ENCODE measurements at regions not wholly inside any gene's neighbourhood (a gene's known extent, or its start where the extent isn't known, plus 50 kb on each side); places are given as distances from the start of the nearest gene placed in this dataset.
A peak's percentile ranks its signal among the peaks of the same experiment; 100 is the strongest.

DNA sequence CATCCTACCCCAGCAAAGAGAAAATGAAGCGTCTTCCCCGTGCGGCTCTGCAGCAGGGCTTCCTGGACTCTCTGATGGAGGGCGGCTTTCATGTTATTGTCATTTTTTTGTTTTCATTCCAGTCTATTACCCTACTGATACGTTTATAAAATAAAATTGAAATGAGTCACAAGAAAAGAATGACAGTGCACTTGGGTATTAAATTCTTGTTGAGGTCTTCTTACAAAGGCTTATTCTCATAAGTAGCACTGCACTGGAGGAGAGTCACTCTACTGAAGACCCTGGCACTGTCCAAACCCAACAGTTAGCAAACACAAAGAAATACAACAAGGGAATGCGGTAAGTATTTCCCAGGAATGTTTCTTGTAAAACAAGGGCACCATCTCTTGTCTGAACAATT is 379.3 kb downstream of the MAFB start:
- no peak for ATAC-seq
- no peak for DNase-seq (ENCODE audit: low spot score)
- intact Hi-C loops (cut with DNase I), result no loop called here

DNA sequence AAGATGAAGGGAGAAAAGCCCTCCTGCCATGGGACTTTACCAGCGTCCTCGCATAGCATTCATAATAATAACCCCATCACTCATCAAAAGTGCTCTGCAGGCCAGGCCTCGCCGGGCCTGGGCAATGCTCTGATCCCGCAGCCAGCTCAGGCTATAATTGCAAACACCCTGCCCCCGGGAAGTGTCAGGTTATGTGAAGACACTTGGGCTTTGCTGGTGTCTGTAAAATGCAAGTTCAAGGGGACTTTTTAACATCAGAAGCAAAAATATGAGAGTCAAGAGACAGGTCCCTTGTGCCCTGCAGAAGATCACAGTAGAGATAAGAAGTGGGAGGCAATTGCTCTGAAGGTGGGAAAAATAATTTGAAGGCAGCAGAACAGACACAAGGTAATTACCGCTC is 381.0 kb downstream of the MAFB start:
- DNase-seq (ENCODE audit: low spot score), result no peak
- intact Hi-C loops (cut with DNase I), result no loop called here
- ATAC-seq, result no peak

DNA sequence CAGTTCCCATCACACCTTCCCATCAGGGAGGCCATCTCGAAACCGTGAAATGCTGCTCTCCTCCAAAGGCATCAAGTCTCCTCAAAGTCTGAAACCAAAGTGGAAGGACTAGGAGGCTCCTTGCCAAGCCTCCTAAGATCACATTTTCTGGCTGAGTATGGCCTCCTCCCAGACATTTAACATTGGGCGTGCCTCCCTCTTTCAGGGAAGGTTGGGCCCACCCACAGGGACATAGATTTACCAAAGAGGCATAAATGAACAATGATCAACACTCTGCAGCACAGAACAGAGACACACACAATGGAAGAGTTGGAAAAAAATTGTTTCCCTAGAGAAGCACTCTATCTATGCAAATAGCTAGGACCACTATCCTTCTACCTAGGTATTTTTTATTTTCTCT is 381.8 kb downstream of the MAFB start:
- ATAC-seq (no peak), DNase-seq (ENCODE audit: low spot score) (no peak)
- intact Hi-C loops (cut with DNase I), result no loop called here

DNA sequence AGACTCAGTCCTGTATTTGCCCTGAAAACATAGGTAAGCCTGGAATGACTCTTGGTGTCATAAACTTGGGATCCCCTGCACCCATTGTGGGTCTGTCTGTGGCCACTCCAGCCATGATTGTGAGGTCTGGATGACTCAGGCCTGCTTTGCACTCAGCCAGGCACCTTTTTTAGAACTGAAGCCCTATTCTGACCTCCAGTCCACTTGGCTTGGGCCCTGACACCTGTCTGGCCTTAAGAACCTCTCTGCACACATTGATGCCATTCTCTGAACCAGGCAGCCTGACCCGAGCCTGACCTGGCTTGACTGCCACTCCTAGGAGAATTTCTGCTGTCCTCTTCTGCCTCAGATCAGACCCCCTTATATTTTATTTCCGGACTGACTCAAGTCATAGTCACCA is 383.7 kb downstream of the MAFB start:
- intact Hi-C loops (cut with DNase I), result no loop called here
- ATAC-seq (no peak), DNase-seq (ENCODE audit: low spot score) (no peak)

DNA sequence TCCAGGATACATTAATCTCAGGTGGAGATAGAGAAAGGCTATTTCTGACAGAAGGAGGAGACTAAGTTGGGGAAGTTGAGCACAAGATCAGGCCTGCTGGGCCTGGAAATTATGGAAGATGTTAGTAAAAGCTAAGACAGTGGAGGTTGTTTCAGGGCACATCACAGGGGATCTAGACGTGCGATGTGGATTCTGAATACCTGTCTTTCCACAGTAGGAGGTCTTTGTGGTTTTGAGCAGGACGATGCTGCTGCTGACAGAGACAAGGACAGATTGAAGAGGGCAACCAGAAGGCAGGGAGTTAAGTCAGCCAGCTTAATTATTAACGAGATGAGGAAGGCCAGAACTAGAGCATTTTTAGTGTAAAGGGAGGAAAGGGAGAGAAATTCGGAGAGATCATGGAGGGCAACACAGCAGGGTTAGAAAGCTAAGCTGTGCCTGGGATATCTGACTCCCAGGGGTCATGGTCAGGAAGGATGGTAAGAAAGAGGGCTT is 384.9 kb downstream of the MAFB start:
- no peak for ATAC-seq
- intact Hi-C loops (cut with DNase I), result no loop called here

DNA sequence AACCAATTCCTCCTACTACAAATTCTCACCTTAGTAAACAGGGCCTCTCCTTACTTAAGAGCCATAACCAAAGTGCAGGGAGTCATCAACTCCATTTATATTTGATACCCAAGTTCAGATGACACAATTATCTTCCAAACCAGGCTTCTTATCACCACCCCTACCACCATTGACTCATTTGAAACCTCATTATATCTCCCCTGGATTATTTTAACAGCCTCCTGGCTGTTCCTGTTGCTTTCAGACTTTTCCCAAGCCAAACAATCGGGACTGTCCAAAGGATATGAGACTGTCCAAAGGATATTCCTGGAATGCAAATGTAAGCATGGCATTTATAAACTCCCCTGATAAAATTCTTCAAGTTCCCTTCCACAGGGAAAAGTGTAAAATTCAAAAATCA is 394.3 kb downstream of the MAFB start:
- DNase-seq (ENCODE audit: low spot score) (no peak), ATAC-seq (no peak)
- intact Hi-C loops (cut with DNase I), result no loop called here

More for the DNA sequence above, 384.9 kb downstream of the MAFB start:
- DNase-seq (ENCODE audit: low spot score), result no peak

DNA sequence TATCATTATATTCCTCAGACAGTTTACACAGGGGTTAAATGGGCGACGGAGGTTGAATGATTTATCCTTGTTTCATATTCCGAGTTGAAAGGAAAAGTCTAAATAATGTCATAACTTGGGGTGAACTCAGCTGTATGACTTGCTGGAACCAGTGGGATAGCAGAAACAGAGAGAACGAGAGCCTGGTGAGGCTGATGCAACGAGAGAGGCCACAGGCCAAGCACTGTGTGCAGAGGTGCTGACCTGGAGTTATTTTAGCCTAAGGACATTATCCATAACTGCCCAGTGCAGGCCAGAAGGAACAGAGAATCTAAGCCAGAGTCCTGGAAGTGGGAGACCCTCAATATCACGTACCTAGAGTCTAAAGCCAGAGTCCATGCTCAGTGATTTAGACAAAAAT is 394.9 kb downstream of the MAFB start:
- ATAC-seq (peak; percentile 95), DNase-seq (ENCODE audit: low spot score) (no peak)
- intact Hi-C loops (cut with DNase I), result no loop called here

DNA sequence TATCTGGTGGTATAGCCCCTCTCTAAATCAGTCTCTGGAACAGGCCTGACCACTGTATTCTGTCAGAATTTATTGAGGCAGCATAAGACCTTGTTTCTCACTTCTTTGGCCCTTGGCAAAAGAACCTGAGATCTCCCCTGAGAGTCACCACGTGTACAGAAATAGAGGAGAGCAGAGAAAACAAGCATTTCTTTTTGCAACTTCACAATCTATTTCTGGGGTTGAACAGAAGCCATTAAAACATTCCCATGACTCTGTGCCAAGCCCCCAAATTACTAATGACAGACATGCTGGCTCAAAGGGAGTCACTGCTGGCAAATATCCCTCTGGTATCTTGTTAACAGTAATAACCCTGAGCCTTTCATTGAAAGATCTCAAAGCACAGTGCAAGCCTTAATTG is 395.3 kb downstream of the MAFB start:
- no peak for DNase-seq (ENCODE audit: low spot score)
- ATAC-seq, result peak; percentile 90

DNA sequence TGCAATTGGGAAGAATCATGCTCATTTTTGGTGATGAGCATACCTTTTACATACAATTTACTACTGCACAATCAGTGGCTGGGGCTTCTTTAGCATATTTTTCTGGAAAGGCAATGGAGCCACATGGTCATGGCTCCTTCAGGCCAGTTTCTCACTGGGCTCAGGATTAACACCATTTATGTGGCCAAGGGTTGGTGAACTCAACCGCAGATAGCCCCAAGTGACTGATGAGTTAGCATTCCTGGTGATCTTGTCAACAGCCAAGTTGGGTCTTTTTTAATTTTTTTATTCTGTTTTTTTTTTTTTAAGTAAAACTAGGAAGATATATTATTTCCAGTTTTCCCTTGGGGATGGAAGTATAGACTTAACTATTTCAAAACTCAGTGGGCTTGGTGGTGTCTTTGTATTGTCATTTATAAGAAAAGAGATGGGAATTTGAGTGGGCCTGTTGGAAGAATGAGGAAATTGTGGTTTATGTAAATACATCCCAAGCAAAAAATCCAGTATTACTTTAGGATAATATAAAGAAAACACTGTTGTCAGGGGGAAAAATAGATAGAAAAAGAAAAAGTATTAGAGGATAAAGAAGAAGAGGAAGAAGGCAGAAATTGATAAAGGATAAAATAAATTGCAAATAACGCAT is 397.4 kb downstream of the MAFB start:
- intact Hi-C loops (cut with DNase I), result no loop called here
- DNase-seq (ENCODE audit: low spot score), result no peak
- peak; percentile 64 for ATAC-seq

More for the DNA sequence above, 395.3 kb downstream of the MAFB start:
- intact Hi-C loops (cut with DNase I), result no loop called here

DNA sequence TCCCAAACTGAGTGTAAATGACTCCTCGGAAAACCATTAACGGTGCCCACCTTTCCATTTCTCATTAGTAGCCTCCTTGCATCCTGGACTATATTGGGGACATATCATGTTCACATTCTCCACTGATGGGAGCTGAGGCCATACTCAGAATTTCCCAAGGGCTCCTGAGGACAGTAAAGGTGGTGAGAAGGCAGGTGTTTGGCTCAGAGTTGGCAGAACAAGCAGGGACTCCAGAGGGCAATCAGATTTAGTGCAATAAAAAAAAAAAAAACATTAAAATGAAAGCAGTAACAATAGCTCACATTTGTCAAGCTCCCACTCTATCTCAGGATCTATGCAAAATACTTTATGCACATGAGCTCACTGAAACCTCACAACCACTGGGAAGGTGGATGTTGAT is 401.4 kb downstream of the MAFB start:
- intact Hi-C loops (cut with DNase I), result no loop called here
- DNase-seq (ENCODE audit: low spot score), result no peak
- ATAC-seq, result no peak

DNA sequence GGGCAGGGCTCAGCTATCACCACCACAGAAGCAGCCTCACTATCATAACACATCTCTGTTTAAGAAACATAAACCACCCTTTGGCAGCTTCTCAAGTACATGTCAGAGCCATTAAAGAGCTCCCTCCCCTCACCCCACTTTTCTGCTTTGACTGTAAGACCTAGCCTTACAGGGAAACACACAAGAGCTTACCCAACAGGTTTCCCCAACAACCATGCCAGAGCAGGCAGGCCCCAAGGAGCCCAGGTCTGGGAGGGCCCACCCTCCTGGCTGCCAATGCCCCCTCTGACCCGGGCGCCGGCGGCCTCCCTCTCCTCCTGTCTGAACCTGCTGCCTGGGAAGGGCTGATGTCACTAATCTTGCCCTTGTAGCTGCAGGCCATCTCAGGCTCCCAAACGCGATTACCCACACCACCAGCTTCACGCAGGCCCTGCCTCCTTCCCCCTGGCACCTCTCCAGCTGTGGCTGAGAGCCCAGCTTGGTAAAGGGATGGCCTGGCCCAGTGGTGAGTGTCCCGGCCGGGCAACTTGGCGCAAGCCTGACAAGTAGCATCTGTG is 402.0 kb downstream of the MAFB start:
- peak; percentile 42 for ATAC-seq
- intact Hi-C loops (cut with DNase I), result no loop called here

DNA sequence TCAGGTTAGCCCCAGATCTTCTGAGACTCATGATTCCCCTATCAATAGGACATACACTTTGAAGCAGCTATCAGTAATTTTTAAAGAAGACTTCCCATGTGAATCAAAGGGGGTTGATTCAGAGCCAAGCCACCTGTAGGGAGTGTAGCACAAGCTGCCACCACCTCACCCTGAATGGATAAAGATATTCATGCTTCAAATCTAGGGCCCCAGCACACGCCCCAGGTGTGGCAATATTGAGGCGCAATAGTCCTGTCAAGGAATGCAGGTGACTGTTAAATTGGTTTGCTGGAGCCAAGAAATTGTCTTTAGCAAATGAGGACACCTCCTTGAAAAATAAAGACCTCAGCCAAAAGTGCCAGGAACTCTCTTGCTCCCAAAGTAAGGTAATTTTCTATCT is 404.4 kb downstream of the MAFB start:
- intact Hi-C loops (cut with DNase I), result no loop called here
- ATAC-seq, result no peak
- DNase-seq (ENCODE audit: low spot score), result no peak

More for the DNA sequence above, 402.0 kb downstream of the MAFB start:
- peak; percentile 69 for DNase-seq (ENCODE audit: low spot score)

DNA sequence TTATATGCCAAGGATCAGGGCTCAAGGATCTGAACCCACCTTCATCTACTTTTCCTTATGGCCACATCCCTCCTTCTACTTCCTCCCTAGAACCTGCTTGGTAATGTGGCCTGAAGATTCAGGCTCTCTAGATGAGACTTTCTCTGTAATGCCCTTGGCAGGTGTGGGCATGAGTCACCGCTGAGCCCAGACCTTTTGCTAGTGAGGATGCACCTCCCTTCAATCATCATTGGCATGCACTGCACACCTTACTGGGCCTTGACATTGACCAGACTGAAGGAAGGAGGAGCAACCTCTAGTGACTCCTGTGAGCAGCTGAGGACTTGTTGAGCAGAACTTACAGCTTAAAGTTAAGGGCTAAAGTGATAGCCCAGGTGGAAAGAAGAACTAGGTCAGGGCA is 405.3 kb downstream of the MAFB start:
- ATAC-seq (no peak), DNase-seq (ENCODE audit: low spot score) (no peak)
- intact Hi-C loops (cut with DNase I), result no loop called here

DNA sequence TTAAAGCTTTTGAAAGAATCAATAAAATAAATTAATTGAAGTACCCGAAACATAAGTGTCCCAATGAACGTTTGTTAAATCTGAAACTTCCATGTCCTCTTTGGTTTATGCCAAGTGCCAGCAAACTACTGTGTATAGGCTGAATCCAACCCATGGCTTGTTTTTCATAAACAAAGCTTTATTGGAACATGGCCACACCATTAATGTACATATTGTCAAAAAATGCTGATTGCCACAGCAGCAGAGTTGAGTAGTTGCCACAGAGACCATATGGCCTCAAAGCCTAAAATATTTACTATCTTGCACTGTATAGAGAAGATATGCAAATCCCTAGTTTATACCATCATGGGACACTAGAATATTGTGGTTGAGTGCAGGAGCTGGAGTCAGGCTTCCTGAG is 406.1 kb downstream of the MAFB start:
- no peak for DNase-seq (ENCODE audit: low spot score)
- no peak for ATAC-seq
- intact Hi-C loops (cut with DNase I), result no loop called here

DNA sequence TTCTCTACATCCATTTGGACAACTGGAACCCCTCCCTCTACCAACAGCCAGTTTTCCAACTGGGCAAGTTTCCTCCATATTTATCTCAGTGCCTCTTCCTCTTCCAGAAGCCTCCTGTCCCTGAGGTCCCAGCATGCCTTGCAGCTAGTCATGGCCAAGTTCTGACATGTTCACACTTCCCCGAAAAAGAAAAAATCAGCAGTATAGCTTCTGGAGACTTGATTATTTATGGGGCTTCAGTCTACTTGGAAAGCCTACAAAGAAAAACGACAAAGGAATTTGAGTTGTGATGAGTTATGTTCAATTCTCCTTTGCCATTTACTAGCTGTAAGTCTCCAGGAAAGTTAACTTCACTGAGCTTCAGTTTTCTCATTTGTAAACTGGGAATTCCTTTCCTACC is 406.5 kb downstream of the MAFB start:
- DNase-seq (ENCODE audit: low spot score) (no peak), ATAC-seq (no peak)

DNA sequence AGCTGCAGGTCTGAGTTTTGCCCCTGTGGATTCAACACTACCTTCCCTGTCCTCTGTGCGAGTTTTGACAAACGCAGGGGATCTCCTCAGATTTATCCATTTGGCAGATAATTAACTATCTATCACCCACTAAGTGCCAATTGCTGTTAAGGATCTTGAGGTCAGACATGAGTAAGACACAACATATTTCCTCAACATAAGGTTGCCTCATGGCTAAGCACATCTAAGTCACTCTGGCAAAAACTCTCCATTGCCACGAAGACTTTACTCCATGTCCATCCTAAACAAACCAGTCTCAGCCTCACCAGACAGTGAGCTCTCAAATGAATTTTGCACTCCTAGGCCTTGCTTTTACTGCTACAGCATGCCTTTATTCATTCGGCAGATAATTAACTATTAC is 408.4 kb downstream of the MAFB start:
- intact Hi-C loops (cut with DNase I), result no loop called here

More for the DNA sequence above, 406.5 kb downstream of the MAFB start:
- intact Hi-C loops (cut with DNase I), result no loop called here

DNA sequence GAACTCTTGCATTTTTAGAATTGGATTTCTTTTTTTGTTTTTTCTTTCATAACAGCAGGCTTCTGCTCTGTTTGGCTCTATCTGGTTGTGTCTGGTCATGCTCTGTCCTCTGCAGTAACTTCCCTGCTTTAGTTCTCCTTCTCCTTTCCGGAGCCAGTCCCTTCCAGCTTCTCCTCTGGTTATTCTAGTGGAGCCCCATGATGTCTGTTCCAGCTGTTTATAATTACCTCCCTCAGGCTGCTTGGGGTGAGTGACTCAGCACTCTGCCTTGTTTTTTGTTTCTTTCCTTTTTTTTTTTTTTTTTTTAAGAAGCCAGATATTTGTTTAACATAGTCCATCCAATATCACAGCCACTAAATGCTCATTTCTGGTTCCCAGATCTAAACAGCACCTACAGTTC is 409.6 kb downstream of the MAFB start:
- intact Hi-C loops (cut with DNase I), result no loop called here
- DNase-seq (ENCODE audit: low spot score) (peak; percentile 61), ATAC-seq (peak; percentile 96)

More for the DNA sequence above, 408.4 kb downstream of the MAFB start:
- ATAC-seq (no peak), DNase-seq (ENCODE audit: low spot score) (no peak)

DNA sequence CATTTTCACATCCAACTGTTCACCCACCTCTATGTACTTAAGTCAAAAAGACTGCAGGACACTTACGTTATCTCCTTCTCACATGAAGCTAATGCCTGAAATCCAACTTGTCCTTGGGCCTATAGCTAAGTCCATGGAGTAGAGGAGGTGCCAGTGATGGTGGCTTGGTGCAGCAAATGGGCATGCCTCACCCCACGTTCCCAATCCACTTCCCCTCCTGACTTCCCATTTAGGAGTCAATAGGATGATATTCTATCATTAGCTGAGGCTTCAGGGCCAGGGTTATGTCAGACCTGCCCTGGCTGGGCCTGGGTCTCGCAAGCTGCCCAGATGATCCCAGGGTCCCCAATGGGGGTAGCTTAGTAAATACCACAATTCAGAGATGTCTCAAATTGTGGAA is 410.4 kb downstream of the MAFB start:
- ATAC-seq (no peak), DNase-seq (ENCODE audit: low spot score) (no peak)

DNA sequence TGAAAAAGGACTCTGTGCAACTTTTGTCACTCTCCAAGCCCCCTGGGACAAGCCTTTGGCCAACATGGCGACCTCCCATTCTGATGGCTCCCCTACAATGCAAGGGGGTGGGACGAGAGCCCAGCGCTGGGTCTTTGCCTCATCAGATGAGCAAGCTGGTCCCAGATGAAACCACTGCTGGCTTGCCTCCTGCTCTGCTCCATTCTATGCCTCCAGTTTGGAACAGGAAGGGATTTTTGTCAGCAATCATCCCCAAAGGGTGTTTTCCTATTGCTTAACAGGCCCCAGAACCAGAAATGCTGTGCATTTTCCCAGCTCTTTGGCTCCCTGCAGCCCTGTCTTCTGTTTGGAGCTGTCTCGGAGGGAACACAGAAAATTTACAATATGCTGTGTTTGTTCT is 412.7 kb downstream of the MAFB start:
- DNase-seq (ENCODE audit: low spot score), result peak; percentile 69

More for the DNA sequence above, 410.4 kb downstream of the MAFB start:
- intact Hi-C loops (cut with DNase I), result no loop called here

DNA sequence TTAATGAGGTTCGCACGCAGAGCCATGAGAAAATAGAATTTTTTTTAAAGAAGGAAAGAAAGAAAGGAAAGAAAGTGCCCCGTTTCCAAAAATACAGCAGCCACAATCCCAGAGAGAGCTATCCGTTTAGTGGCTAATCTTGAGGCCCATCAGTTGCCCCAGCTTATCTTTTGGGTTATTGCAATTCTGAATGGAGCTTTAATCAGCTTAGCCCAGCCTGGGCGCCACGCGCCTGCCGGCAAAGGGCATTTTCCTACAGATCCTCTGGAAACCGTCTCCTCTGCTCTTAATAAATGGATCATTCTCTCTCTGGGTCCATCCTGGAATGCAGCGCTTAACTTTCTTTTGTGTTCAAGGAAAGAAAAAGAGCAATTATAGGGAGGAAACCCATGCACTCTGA is 413.3 kb downstream of the MAFB start:
- intact Hi-C loops (cut with DNase I), result no loop called here
- ATAC-seq, result peak; percentile 4
- DNase-seq (ENCODE audit: low spot score), result no peak

More for the DNA sequence above, 412.7 kb downstream of the MAFB start:
- intact Hi-C loops (cut with DNase I), result no loop called here
- ATAC-seq, result peak; percentile 72

Data from sciatic nerve (tissue), 2 donors.